NT2/D1 (cell line): ENCODE measurements at regions not wholly inside any gene's neighbourhood (a gene's known extent, or its start where the extent isn't known, plus 50 kb on each side); places are given as distances from the start of the nearest gene placed in this dataset.

ENCODE experiments used
- SUZ12 ChIP-seq: IDR thresholded peaks from 2 replicates; pipeline ENCODE4 v1.6.1; 2011; ENCODE audit not compliant: insufficient read length, insufficient read depth; ENCODE audit errors: extremely low read depth
- YY1 ChIP-seq: IDR thresholded peaks from 2 replicates; pipeline ENCODE4 v1.6.1; 2011; ENCODE audit not compliant: insufficient read length, insufficient read depth
- ZNF274 ChIP-seq: IDR thresholded peaks from 2 replicates; pipeline ENCODE4 v1.6.1; 2011; ENCODE audit warnings: mild to moderate bottlenecking, low read depth, low read length

DNA sequence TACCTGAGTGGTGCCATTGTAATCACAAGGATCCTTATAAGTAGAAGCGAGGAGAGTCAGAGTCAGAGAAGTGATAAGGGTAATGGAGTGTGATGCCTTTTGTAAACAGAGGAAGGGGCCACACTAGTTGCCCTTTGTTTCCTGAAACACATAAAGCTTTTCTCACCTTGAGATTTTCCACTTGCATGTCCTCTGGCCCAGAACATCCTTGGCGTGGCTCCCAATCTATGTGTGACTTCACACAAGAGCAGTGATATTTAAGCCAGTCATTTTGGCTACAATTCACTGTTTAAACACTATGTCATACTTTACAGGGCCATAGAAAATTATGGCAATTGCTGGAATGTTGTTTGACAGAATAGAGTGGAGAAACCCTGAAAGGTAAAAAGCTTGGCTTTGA is 121.2 kb upstream of the BTN3A2 start:
- TF ChIP-seq YY1 (no peak), ZNF274 (no peak), SUZ12 (no peak)
